PC-3 (cell line): ENCODE measurements at regions not wholly inside any gene's neighbourhood (a gene's known extent, or its start where the extent isn't known, plus 50 kb on each side); places are given as distances from the start of the nearest gene placed in this dataset.

Source experiments
- EZH2 ChIP-seq: fragments of 300-600 bp; sonication (generic); IDR thresholded peaks from one replicate; pipeline ENCODE4 v1.6.1; 2017; ENCODE audit warnings: antibody characterized with exemption, mild to moderate bottlenecking, low read length; ENCODE audit not compliant: unreplicated experiment
- EZH2phosphoT487 ChIP-seq: fragments of 300-600 bp; sonication (generic); IDR thresholded peaks from 2 replicates; pipeline ENCODE4 v1.6.1; 2018; ENCODE audit warnings: mild to moderate bottlenecking, antibody characterized with exemption, low read length, borderline replicate concordance
- TF ChIP-seq, protein P1 (sequence below): fragments of 300-600 bp; sonication (generic); conservative IDR thresholded peaks from 2 replicates; pipeline ENCODE4 v1.5.1; 2017; ENCODE audit warnings: antibody characterized with exemption, low read depth, mild to moderate bottlenecking, low read length

DNA sequence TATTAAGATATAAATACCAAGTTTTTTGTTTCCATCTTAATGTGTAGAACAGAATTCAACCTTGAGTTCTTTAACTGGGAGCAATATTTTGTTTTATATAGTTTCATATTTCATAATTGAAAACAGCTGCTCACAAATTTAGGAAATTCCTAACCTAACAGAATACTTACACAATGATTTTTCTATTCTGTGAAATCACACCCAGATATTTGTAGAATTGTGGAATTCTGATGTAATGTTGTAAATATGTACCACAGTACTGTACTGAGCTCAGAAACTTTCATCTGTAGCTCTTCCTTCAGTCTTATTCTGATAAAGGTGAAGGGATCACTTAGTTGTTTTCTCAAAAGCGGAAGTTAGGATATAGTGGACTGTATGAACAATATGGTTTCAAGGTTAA is 143.4 kb upstream of the GLI3 start:
- TF ChIP-seq, protein P1, sequence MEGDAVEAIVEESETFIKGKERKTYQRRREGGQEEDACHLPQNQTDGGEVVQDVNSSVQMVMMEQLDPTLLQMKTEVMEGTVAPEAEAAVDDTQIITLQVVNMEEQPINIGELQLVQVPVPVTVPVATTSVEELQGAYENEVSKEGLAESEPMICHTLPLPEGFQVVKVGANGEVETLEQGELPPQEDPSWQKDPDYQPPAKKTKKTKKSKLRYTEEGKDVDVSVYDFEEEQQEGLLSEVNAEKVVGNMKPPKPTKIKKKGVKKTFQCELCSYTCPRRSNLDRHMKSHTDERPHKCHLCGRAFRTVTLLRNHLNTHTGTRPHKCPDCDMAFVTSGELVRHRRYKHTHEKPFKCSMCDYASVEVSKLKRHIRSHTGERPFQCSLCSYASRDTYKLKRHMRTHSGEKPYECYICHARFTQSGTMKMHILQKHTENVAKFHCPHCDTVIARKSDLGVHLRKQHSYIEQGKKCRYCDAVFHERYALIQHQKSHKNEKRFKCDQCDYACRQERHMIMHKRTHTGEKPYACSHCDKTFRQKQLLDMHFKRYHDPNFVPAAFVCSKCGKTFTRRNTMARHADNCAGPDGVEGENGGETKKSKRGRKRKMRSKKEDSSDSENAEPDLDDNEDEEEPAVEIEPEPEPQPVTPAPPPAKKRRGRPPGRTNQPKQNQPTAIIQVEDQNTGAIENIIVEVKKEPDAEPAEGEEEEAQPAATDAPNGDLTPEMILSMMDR, result no peak
- TF ChIP-seq EZH2, result no peak
- TF ChIP-seq EZH2phosphoT487, result no peak
